Heart right ventricle (tissue), 16 donors: ENCODE measurements at regions not wholly inside any gene's neighbourhood (a gene's known extent, or its start where the extent isn't known, plus 50 kb on each side); places are given as distances from the start of the nearest gene placed in this dataset.
"Not testable (repeated sequence)": the region's sequence is repeated elsewhere in the genome, so short reads cannot be mapped to it uniquely, and the experiment has no call there.

Experiments used
- ATAC-seq, 8 donors: fragments of 200-7000 bp; cut with Tn5 transposase; one replicate each; pipeline ENCODE4 v1.9.1; 2020; ENCODE audit warnings: mild to moderate bottlenecking in 8 of 8, moderate library complexity in 8 of 8, moderate number of reproducible peaks in 1 of 8
- DNase-seq, 2 donors: peaks; one replicate each; pipeline ENCODE4 v3.0.0-alpha.2; 2020
- H3K27ac ChIP-seq, 10 donors: fragments of 200-600 bp; sonication (generic) in 2 of 10; one replicate each; pipeline versions ENCODE4 v1.5.0 to v1.8.0; 2020 to 2022; ENCODE audit warnings: mild to moderate bottlenecking in 3 of 10
- H3K27me3 ChIP-seq, 7 donors: fragments of 200-600 bp; one replicate each; pipeline ENCODE4 v1.8.0; 2021 to 2022; ENCODE audit warnings: mild to moderate bottlenecking in 2 of 7
- H3K36me3 ChIP-seq, 9 donors: fragments of 200-600 bp; sonication (generic) in 1 of 9; one replicate each; pipeline versions ENCODE4 v1.5.0 to v1.8.0; 2020 to 2022; ENCODE audit warnings: mild to moderate bottlenecking in 2 of 9
- H3K4me1 ChIP-seq, 9 donors: fragments of 200-600 bp; sonication (generic) in 1 of 9; one replicate each; pipeline versions ENCODE4 v1.5.0 to v1.8.0; 2020 to 2022; ENCODE audit warnings: mild to moderate bottlenecking in 4 of 9
- H3K4me3 ChIP-seq, 10 donors: fragments of 200-600 bp; sonication (generic) in 2 of 10; one replicate each; pipeline versions ENCODE4 v1.5.0 to v1.8.0; 2020 to 2022; ENCODE audit warnings: mild to moderate bottlenecking in 7 of 10, moderate library complexity in 2 of 10
- H3K9me3 ChIP-seq, 11 donors: fragments of 200-600 bp in 10 of 11; sonication (generic) in 2 of 11; one replicate each; pipeline versions ENCODE4 v1.5.0 to v1.8.0; 2013 to 2022; ENCODE audit warnings: mild to moderate bottlenecking in 2 of 11, control low read depth in 1 of 11, moderate library complexity in 1 of 11
- WGBS, 2 donors: extraction: QIAGEN DNeasy Blood & Tissue Kit; methylation state at CpG; one replicate each; pipeline ENCODE4 v1.1.7; 2013; ENCODE audit warnings: inconsistent platforms in 1 of 2; 5-methylcytosine and 5-hydroxymethylcytosine counted together
- intact Hi-C, 10 donors: fragments of 100-400 bp; cut with DNase I; formaldehyde crosslinking; loops; one replicate each; pipeline versions ENCODE4 v1.11.1 to v1.14.2; 2022
- TF ChIP-seq, protein P1 (sequence below), 9 donors: fragments of 200-600 bp; sonication (generic) in 2 of 9; IDR thresholded peaks; one replicate each; pipeline versions ENCODE4 v1.5.0 to v1.8.0; 2021 to 2022; ENCODE audit warnings: antibody characterized with exemption in 9 of 9, mild to moderate bottlenecking in 5 of 9, moderate library complexity in 1 of 9
- donor health status: Arrhythmogenic right ventricular cardiomyopathy.
- donor health status: ischemic (EF 13 %, LVEDD 7.1; RV severe dilation, severe dysfunction).
- donor health status: healthy with polysubstance abuse.
- donor health status: DM: no; HTN: yes; CAD: no.
- donor health status: DM: no; HTN: no; CAD: no.
- donor health status: ischemic (EF 25% LVEDD 6.9; RV normal size, moderate dysfunction).
- donor health status: ischemic (EF 25% LVEDD 5.7; RV mildly dilated, moderate dysfunction).
- donor health status: healthy.
- donor health status: DM: yes; HTN: yes; CAD: no.
- donor health status: Ischemic cardiomyopathy.
- donor health status: ischemic (EF 35%, LVEDD 5.7; RV mildly dilated, moderate dysfunction).
- donor health status: nonischemic (EF 11% LVEDD 7.7; RV severe dilation, severe dysfunction).
- donor health status: DM: yes; HTN: yes; CAD: no.
- donor health status: PGD.
- donor health status: ischemic (EF 29% LVEDD 5.4; RV normal size, mild dysfunction).
- donor health status: nonischemic (EF 23%, LVEDD 6.1; RV moderate dilation, normal function).

DNA sequence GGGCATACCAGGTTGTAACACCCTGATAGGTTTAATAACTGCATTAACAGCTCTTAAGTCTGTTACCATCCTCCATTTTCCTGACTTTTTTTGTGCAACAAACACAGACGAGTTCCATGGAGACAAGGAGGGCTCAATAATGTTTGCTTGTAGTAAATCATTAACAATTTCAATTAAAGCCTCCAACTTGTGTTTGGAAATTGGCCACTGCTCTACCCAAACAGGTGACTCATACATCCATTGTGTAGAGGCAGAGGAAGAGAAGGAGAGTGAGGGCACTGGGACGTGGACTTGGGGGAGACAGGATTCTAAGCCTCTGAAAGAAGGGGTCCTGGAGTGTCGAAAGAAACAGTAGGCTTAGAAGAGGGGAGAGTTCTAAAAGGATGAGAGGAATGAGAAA, 213.6 kb upstream of the KCNN2 start:
- TF ChIP-seq, protein P1, sequence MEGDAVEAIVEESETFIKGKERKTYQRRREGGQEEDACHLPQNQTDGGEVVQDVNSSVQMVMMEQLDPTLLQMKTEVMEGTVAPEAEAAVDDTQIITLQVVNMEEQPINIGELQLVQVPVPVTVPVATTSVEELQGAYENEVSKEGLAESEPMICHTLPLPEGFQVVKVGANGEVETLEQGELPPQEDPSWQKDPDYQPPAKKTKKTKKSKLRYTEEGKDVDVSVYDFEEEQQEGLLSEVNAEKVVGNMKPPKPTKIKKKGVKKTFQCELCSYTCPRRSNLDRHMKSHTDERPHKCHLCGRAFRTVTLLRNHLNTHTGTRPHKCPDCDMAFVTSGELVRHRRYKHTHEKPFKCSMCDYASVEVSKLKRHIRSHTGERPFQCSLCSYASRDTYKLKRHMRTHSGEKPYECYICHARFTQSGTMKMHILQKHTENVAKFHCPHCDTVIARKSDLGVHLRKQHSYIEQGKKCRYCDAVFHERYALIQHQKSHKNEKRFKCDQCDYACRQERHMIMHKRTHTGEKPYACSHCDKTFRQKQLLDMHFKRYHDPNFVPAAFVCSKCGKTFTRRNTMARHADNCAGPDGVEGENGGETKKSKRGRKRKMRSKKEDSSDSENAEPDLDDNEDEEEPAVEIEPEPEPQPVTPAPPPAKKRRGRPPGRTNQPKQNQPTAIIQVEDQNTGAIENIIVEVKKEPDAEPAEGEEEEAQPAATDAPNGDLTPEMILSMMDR (IDR thresholded peaks at IDR 0.05): no peak
- Histone ChIP-seq H3K36me3 (no peaks in the 10 kb centered on the region), H3K27ac (no peak overlapping the region), H3K4me3 (no peak overlapping the region), H3K4me1 (no peaks in the 10 kb centered on the region), H3K27me3 (no peaks in the 10 kb centered on the region), H3K9me3 (peaks cover 0 to 25% (median 0%) of the 10 kb centered on the region in 11 donors)
- WGBS, 2 donors: 77 to 82% methylated on average over 3 of the region's 3 CpGs
- ATAC-seq: no peak
- intact Hi-C loops: no loop called here
- DNase-seq: no peak

DNA sequence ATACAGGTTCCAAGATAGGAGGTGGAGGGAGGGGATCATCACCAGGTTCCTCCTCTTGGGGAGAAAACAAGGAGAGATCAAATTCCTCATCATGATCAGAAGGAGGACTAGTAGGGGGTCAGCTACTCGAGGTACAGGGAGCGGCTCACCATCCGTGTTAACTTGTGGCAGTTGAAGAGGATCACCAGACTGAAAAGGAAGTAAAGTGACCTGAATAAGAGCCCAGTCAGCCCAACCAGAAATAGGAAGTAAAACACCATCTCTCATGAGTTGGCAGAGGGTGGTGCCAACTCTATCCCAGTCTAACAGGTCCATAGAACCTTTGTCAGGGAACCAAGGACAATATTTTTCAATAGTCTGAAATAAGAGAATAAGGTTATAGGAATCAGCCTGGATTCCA, 213.1 kb upstream of the KCNN2 start:
- intact Hi-C loops, ATAC-seq, H3K36me3 ChIP-seq, H3K4me1 ChIP-seq, DNase-seq, H3K27ac ChIP-seq, H3K27me3 ChIP-seq, H3K4me3 ChIP-seq: not testable (repeated sequence)
- WGBS, 2 donors: 62 to 77% methylated on average over 3 of the region's 3 CpGs
- H3K9me3 ChIP-seq: peaks cover 0 to 25% (median 0%) of the 10 kb centered on the region in 11 donors

DNA sequence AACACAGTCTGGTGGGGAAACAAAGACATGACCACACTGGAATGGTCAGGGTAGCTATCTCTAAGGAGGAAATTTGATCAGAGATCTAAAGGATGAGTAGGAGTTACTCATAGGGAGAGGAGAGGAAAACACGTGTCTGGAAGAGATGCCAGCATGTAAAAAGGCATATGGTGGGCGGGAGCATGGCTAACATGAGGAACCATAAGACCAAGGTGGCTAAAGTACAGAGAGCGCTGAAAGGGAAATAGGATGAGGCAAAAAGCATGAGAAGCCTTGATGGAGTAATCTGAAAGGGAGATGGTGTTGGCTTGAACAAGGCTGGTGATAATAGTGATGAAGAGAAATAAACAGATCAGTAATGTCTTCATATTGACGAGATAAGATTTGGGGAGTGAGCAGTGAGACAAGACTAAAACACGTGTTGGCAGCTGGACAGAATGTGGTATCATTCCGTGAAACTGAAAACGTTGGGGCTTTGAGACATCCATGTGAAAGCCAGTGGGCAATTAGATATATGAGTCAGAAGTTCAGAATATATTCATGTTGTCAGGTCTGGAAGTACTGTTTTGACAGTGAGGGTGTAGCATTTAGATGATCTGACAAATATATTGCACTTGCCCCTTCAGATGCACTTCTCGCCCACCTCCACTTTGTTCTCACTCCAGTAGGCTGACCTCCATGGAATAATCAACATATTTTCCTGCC, 209.1 kb upstream of the KCNN2 start:
- no peaks in the 10 kb centered on the region for H3K27me3 ChIP-seq
- H3K4me3 ChIP-seq: no peak overlapping the region
- H3K36me3 ChIP-seq: no peaks in the 10 kb centered on the region
- TF ChIP-seq, protein P1 (IDR thresholded peaks at IDR 0.05): no peak
- no peaks in the 10 kb centered on the region for H3K4me1 ChIP-seq
- DNase-seq (no peak), ATAC-seq (no peak)
- intact Hi-C loops: no loop called here
- peaks cover 0 to 46% (median 0%) of the 10 kb centered on the region in 11 donors for H3K9me3 ChIP-seq
- no peak overlapping the region for H3K27ac ChIP-seq
- 69 to 76% methylated on average over 8 of the region's 8 CpGs for WGBS, 2 donors

DNA sequence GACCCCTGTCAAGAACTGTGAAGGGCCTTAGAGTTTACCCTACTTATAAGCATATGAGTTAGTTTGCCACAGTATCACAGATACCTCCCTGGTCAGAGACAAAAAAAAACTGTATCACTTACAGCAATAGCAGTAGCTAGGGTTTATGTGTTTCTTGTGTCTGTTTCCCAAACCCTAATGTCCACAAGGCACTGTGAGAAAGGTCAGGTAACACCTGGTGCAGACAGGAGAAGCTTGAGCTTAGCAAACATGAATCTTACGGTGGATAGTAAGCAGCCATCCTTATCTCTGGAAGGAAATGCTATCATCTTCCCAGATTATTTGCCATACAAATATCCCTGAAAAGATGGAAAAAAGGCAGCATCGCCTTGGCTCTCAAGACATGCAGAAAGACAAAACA, 208.5 kb upstream of the KCNN2 start:
- TF ChIP-seq, protein P1 (IDR thresholded peaks at IDR 0.05): no peak
- 74 to 78% methylated on average over 2 of the region's 2 CpGs for WGBS, 2 donors
- intact Hi-C loops: no loop called here
- Histone ChIP-seq H3K36me3 (no peaks in the 10 kb centered on the region), H3K27ac (no peak overlapping the region), H3K4me3 (no peak overlapping the region), H3K27me3 (no peaks in the 10 kb centered on the region), H3K4me1 (no peaks in the 10 kb centered on the region), H3K9me3 (peaks cover 0 to 46% (median 0%) of the 10 kb centered on the region in 11 donors)
- ATAC-seq (no peak), DNase-seq (no peak)

DNA sequence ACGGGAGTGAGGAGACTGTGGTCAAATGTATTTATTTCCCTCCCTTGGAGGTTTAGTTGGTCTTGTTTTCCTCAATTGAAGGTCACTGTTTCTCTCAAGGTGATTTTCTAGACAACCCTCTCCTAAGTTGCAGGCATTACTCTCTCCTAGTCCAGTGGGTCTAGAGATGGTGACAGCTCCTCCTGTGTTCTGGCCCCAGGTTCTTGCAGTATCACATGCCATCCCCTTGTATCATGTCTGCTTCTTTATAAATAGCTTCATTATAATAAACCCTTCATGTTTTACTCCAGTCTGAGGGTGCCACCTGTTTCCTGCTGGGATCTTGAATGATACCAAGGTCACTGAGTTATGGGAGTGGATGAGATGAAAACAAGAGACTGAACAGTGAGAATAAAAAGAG, 208.0 kb upstream of the KCNN2 start:
- TF ChIP-seq, protein P1 (IDR thresholded peaks at IDR 0.05): no peak
- ATAC-seq (peak in 2 of 8 donors; percentile 23 to 37), DNase-seq (no peak)
- WGBS, 2 donors: 64 to 85% methylated on average over 1 of the region's 1 CpG
- H3K27ac ChIP-seq: no peak overlapping the region
- no peak overlapping the region for H3K4me3 ChIP-seq
- H3K4me1 ChIP-seq: no peaks in the 10 kb centered on the region
- intact Hi-C loops: no loop called here
- no peaks in the 10 kb centered on the region for H3K36me3 ChIP-seq
- H3K27me3 ChIP-seq: no peaks in the 10 kb centered on the region
- peaks cover 0 to 46% (median 0%) of the 10 kb centered on the region in 11 donors for H3K9me3 ChIP-seq
